SK-N-SH (cell line): ENCODE measurements at regions not wholly inside any gene's neighbourhood (a gene's known extent, or its start where the extent isn't known, plus 50 kb on each side); places are given as distances from the start of the nearest gene placed in this dataset.

Source experiments
- CTCF ChIA-PET: fragments of 300-600, 350-600 bp; formaldehyde crosslinking; extraction: SDS; loops from one replicate; lab custom pipeline; 2021; lab: Yijun Ruan, JAX
- POLR2A ChIA-PET: fragments of 350-600 bp; sonication (Branson Sonifier 250); formaldehyde crosslinking; extraction: SDS; loops from one replicate; lab custom pipeline; 2020; ENCODE audit warnings: antibody characterized with exemption, inconsistent platforms; lab: Yijun Ruan, JAX
- DNase-seq: peaks from one replicate; pipeline ENCODE4 v3.0.0; 2012
- H2AFZ ChIP-seq: fragments of 200-600 bp; sonication (generic); 2 replicates; pipeline ENCODE4 v1.8.1; 2016; ENCODE audit warnings: antibody characterized with exemption, mild to moderate bottlenecking, low read depth
- H3F3A ChIP-seq: fragments of 200-600 bp; sonication (generic); replicated peaks from 2 replicates; pipeline ENCODE3; 2016; ENCODE audit warnings: antibody characterized with exemption, mild to moderate bottlenecking; ENCODE audit not compliant: insufficient read depth
- H3K27ac ChIP-seq, 2 experiments: fragments of 200-500 bp in 1 of 2; fragments of 200-600 bp in 1 of 2; sonication (Bioruptor generic) in 1 of 2; sonication (generic), shearing (Covaris generic) in 1 of 2; 2 replicates each; pipeline versions ENCODE4 v1.5.1 to v1.6.1; 2014 to 2016; ENCODE audit warnings: low read depth in 2 of 2, inconsistent platforms in 1 of 2, low read length in 1 of 2, mild to moderate bottlenecking in 1 of 2, mixed read lengths in 1 of 2
- H3K27me3 ChIP-seq: fragments of 200-600 bp; sonication (generic), shearing (Covaris generic); 2 replicates; pipeline ENCODE4 v1.6.1; 2016; ENCODE audit warnings: mixed run types; ENCODE audit not compliant: insufficient read depth
- H3K36me3 ChIP-seq, 2 experiments: fragments of 200-500 bp in 1 of 2; fragments of 200-600 bp in 1 of 2; sonication (Bioruptor generic) in 1 of 2; sonication (generic) in 1 of 2; replicated peaks in 1 of 2; 2 replicates each; pipeline versions ENCODE3 to v1.5.1; 2014 to 2016; ENCODE audit warnings: low read length in 1 of 2, mild to moderate bottlenecking in 1 of 2; ENCODE audit not compliant: insufficient read depth in 2 of 2, control insufficient read depth in 1 of 2
- H3K4me1 ChIP-seq, 2 experiments: fragments of 200-500 bp in 1 of 2; fragments of 200-600 bp in 1 of 2; sonication (Bioruptor generic) in 1 of 2; sonication (generic), shearing (Covaris generic) in 1 of 2; 2 replicates each; pipeline versions ENCODE4 v1.5.1 to v1.6.1; 2014 to 2016; ENCODE audit warnings: low read depth in 1 of 2, low read length in 1 of 2, mixed run types in 1 of 2; ENCODE audit not compliant: insufficient read depth in 2 of 2, control insufficient read depth in 1 of 2
- H3K4me2 ChIP-seq: fragments of 200-600 bp; sonication (generic), shearing (Covaris generic); 2 replicates; pipeline ENCODE4 v1.6.1; 2017; ENCODE audit warnings: mixed run types
- H3K4me3 ChIP-seq, 2 experiments: fragments of 200-500 bp in 1 of 2; fragments of 200-600 bp in 1 of 2; sonication (Bioruptor generic) in 1 of 2; sonication (generic), shearing (Covaris generic) in 1 of 2; 2 replicates each; pipeline versions ENCODE4 v1.5.1 to v1.8.1; 2014 to 2016; ENCODE audit warnings: low read depth in 2 of 2, inconsistent platforms in 1 of 2, low read length in 1 of 2, mild to moderate bottlenecking in 1 of 2, mixed read lengths in 1 of 2, moderate library complexity in 1 of 2
- H3K79me2 ChIP-seq: fragments of 200-600 bp; sonication (generic); 2 replicates; pipeline ENCODE4 v1.8.1; 2017; ENCODE audit warnings: mild to moderate bottlenecking; ENCODE audit not compliant: insufficient read depth
- H3K9ac ChIP-seq: fragments of 200-600 bp; sonication (generic); 2 replicates; pipeline ENCODE4 v1.6.1; 2017; ENCODE audit warnings: mixed run types
- H3K9me2 ChIP-seq: fragments of 200-600 bp; sonication (generic); 2 replicates; pipeline ENCODE4 v1.6.1; 2017; ENCODE audit warnings: mixed run types
- H3K9me3 ChIP-seq: fragments of 200-600 bp; sonication (generic); 2 replicates; pipeline ENCODE4 v1.6.1; 2017; ENCODE audit warnings: mixed run types, mild to moderate bottlenecking, moderate library complexity
- H4K20me1 ChIP-seq: fragments of 200-600 bp; sonication (generic); 2 replicates; pipeline ENCODE4 v1.6.1; 2017; ENCODE audit warnings: mild to moderate bottlenecking, mixed run types; ENCODE audit not compliant: insufficient read depth
- ELF1 ChIP-seq: IDR thresholded peaks from 2 replicates; pipeline ENCODE4 v1.4.0; 2012
- EP300 ChIP-seq, 2 experiments: IDR thresholded peaks; 2 replicates each; pipeline versions ENCODE4 v1.4.0 to v1.6.1; 2012; ENCODE audit warnings: borderline replicate concordance in 1 of 2, low read depth in 1 of 2, low read length in 1 of 2
- EZH2phosphoT487 ChIP-seq: fragments of 200-600 bp; sonication (generic); IDR thresholded peaks from 2 replicates; pipeline ENCODE4 v1.6.1; 2017; ENCODE audit warnings: low read depth, mixed run types, mild to moderate bottlenecking, antibody characterized with exemption, moderate library complexity, borderline replicate concordance
- FOXJ3 ChIP-seq: sonication (generic); formaldehyde crosslinking; IDR thresholded peaks from 2 replicates; pipeline ENCODE4 v1.5.1; 2020; ENCODE audit warnings: mild to moderate bottlenecking, missing genetic modification reagents
- GABPA ChIP-seq: IDR thresholded peaks from 2 replicates; pipeline ENCODE4 v1.4.0; 2012; ENCODE audit warnings: low read depth, mild to moderate bottlenecking
- GATA2 ChIP-seq: sonication (generic); formaldehyde crosslinking; IDR thresholded peaks from 2 replicates; pipeline ENCODE4 v1.5.0; 2020; ENCODE audit warnings: mild to moderate bottlenecking, missing genetic modification reagents
- MEF2A ChIP-seq: IDR thresholded peaks from 2 replicates; pipeline ENCODE4 v1.4.0; 2012; ENCODE audit warnings: low read depth, borderline replicate concordance
- NRF1 ChIP-seq: IDR thresholded peaks from 2 replicates; pipeline ENCODE4 v1.6.1; 2012; ENCODE audit warnings: low read depth, mild to moderate bottlenecking, low read length
- SMC3 ChIP-seq: IDR thresholded peaks from 2 replicates; pipeline ENCODE4 v1.6.1; 2012; ENCODE audit warnings: low read depth, low read length, improper control_type of control experiment
- TAF1 ChIP-seq: IDR thresholded peaks from 2 replicates; pipeline ENCODE4 v1.6.1; 2012; ENCODE audit warnings: low read depth, mild to moderate bottlenecking, low read length, moderate library complexity, borderline replicate concordance
- WGBS: methylation state at CpG from one replicate; pipeline ENCODE4 v1.1.6; 2017; ENCODE audit warnings: low lambda C conversion rate; 5-methylcytosine and 5-hydroxymethylcytosine counted together
- TF ChIP-seq, protein P1 (sequence below): fragments of 150-350 bp; IDR thresholded peaks from 2 replicates; pipeline ENCODE4 v1.6.1; 2016; ENCODE audit warnings: mild to moderate bottlenecking, low read depth, low read length
- TF ChIP-seq, protein P2 (sequence below): IDR thresholded peaks from 2 replicates; pipeline ENCODE4 v1.6.1; 2012; ENCODE audit warnings: mild to moderate bottlenecking, low read depth, low read length, moderate library complexity
- TF ChIP-seq, protein P3 (sequence below): IDR thresholded peaks from 2 replicates; pipeline ENCODE4 v1.4.0; 2012; ENCODE audit warnings: low read depth, borderline replicate concordance
- TF ChIP-seq, protein P4 (sequence below): IDR thresholded peaks from 2 replicates; pipeline ENCODE4; 2012
- TF ChIP-seq, protein P5 (sequence below): fragments of 150-350 bp; IDR thresholded peaks from 2 replicates; pipeline ENCODE4 v1.6.1; 2017; ENCODE audit warnings: antibody characterized with exemption, low read length, low read depth, borderline replicate concordance
- TF ChIP-seq, protein P6 (sequence below): IDR thresholded peaks from 2 replicates; pipeline ENCODE4 v1.4.0; 2012; ENCODE audit warnings: low read depth, borderline replicate concordance

DNA sequence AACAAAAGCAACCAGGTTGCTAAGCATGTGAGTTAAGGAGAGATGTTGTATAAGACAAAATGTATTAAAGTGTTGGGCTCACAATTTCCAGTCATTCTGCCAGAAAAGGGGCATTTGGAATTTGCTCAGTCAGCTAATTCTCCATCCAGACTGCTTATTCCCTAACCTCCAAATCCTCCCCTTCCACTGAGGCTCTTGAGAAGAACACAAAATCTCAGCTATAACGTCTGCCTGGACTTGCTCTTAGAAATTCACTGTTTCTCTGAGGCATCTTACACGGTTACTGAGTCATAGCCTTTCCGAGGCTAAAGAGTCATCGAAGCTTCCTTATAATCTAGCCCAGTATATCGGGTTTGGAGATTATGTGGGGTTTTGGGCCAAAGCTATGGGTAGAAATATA lies 548.2 kb upstream of the ADGRL4 start:
- no peaks in the 10 kb centered on the region for H3K36me3 ChIP-seq
- no peak overlapping the region for H3K4me2 ChIP-seq
- DNase-seq: no peak
- no peak overlapping the region for H3K27ac ChIP-seq
- TF ChIP-seq, protein P1, sequence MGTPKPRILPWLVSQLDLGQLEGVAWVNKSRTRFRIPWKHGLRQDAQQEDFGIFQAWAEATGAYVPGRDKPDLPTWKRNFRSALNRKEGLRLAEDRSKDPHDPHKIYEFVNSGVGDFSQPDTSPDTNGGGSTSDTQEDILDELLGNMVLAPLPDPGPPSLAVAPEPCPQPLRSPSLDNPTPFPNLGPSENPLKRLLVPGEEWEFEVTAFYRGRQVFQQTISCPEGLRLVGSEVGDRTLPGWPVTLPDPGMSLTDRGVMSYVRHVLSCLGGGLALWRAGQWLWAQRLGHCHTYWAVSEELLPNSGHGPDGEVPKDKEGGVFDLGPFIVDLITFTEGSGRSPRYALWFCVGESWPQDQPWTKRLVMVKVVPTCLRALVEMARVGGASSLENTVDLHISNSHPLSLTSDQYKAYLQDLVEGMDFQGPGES: no peak
- TF ChIP-seq ELF1 (no peak), EP300 (IDR thresholded peaks at IDR 0.05; ENCODE audit: borderline replicate concordance in 1 of 2, low read depth in 1 of 2, low read length in 1 of 2) (no peak), SMC3 (no peak), EZH2phosphoT487 (no peak)
- H3K27me3 ChIP-seq: no peaks in the 10 kb centered on the region
- H3F3A ChIP-seq: no peaks in the 10 kb centered on the region
- no peaks in the 10 kb centered on the region for H4K20me1 ChIP-seq
- ChIA-PET CTCF (no interaction called here), POLR2A (no interaction called here)
- H3K4me1 ChIP-seq: no peaks in the 10 kb centered on the region
- no peaks in the 10 kb centered on the region for H3K79me2 ChIP-seq
- no peaks in the 10 kb centered on the region for H3K9me3 ChIP-seq
- WGBS: 70% methylated on average over 5 of the region's 5 CpGs
- no peaks in the 10 kb centered on the region for H3K9me2 ChIP-seq
- no peak overlapping the region for H3K9ac ChIP-seq
- H3K4me3 ChIP-seq: no peak overlapping the region
- H2AFZ ChIP-seq: no peak overlapping the region

DNA sequence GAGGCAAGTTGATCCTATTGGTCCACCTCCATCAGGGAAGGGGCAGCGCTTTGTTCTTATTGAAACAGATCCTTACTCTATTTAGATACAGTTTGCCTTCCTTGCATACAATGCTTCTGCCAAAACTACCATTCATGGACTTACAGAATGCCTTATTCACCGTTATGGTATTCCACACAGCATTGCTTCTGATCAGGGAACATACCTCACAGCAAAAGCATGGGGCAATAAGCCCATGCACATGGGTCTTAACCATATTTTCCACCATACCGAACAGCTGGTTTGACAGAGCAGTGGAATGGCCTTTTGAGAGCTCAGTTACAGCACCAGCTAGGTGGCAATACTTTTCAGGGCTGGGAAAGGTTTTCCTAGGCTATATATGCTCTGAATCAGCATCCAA lies 544.8 kb upstream of the ADGRL4 start:
- Histone ChIP-seq H3F3A (no peaks in the 10 kb centered on the region), H3K4me3 (no peak overlapping the region), H3K36me3 (no peaks in the 10 kb centered on the region), H2AFZ (no peak overlapping the region), H4K20me1 (no peaks in the 10 kb centered on the region), H3K9ac (no peak overlapping the region), H3K4me2 (no peak overlapping the region), H3K27ac (no peak overlapping the region), H3K9me2 (no peaks in the 10 kb centered on the region), H3K27me3 (no peaks in the 10 kb centered on the region), H3K9me3 (no peaks in the 10 kb centered on the region), H3K4me1 (no peaks in the 10 kb centered on the region), H3K79me2 (no peaks in the 10 kb centered on the region)
- CTCF ChIA-PET: interaction anchor here (1.2 kb wide), 1 partner anchor 17 kb away, joined by 3 read pairs; no protein-coding TSS in a partner anchor
- POLR2A ChIA-PET: no interaction called here
- DNase-seq: no peak
- WGBS: 45% methylated on average over 3 of the region's 3 CpGs
- TF ChIP-seq, protein P2, sequence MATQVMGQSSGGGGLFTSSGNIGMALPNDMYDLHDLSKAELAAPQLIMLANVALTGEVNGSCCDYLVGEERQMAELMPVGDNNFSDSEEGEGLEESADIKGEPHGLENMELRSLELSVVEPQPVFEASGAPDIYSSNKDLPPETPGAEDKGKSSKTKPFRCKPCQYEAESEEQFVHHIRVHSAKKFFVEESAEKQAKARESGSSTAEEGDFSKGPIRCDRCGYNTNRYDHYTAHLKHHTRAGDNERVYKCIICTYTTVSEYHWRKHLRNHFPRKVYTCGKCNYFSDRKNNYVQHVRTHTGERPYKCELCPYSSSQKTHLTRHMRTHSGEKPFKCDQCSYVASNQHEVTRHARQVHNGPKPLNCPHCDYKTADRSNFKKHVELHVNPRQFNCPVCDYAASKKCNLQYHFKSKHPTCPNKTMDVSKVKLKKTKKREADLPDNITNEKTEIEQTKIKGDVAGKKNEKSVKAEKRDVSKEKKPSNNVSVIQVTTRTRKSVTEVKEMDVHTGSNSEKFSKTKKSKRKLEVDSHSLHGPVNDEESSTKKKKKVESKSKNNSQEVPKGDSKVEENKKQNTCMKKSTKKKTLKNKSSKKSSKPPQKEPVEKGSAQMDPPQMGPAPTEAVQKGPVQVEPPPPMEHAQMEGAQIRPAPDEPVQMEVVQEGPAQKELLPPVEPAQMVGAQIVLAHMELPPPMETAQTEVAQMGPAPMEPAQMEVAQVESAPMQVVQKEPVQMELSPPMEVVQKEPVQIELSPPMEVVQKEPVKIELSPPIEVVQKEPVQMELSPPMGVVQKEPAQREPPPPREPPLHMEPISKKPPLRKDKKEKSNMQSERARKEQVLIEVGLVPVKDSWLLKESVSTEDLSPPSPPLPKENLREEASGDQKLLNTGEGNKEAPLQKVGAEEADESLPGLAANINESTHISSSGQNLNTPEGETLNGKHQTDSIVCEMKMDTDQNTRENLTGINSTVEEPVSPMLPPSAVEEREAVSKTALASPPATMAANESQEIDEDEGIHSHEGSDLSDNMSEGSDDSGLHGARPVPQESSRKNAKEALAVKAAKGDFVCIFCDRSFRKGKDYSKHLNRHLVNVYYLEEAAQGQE: no peak
- TF ChIP-seq MEF2A (no peak), FOXJ3 (no peak), GATA2 (CRISPR knock-in tag) (no peak), NRF1 (no peak), TAF1 (no peak), GABPA (no peak), EZH2phosphoT487 (no peak)
- TF ChIP-seq, protein P3, sequence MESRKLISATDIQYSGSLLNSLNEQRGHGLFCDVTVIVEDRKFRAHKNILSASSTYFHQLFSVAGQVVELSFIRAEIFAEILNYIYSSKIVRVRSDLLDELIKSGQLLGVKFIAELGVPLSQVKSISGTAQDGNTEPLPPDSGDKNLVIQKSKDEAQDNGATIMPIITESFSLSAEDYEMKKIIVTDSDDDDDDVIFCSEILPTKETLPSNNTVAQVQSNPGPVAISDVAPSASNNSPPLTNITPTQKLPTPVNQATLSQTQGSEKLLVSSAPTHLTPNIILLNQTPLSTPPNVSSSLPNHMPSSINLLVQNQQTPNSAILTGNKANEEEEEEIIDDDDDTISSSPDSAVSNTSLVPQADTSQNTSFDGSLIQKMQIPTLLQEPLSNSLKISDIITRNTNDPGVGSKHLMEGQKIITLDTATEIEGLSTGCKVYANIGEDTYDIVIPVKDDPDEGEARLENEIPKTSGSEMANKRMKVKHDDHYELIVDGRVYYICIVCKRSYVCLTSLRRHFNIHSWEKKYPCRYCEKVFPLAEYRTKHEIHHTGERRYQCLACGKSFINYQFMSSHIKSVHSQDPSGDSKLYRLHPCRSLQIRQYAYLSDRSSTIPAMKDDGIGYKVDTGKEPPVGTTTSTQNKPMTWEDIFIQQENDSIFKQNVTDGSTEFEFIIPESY: no peak
- TF ChIP-seq, protein P1: no peak
- TF ChIP-seq, protein P4, sequence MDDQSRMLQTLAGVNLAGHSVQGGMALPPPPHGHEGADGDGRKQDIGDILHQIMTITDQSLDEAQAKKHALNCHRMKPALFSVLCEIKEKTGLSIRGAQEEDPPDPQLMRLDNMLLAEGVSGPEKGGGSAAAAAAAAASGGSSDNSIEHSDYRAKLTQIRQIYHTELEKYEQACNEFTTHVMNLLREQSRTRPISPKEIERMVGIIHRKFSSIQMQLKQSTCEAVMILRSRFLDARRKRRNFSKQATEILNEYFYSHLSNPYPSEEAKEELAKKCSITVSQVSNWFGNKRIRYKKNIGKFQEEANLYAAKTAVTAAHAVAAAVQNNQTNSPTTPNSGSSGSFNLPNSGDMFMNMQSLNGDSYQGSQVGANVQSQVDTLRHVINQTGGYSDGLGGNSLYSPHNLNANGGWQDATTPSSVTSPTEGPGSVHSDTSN: no peak
- TF ChIP-seq, protein P5, sequence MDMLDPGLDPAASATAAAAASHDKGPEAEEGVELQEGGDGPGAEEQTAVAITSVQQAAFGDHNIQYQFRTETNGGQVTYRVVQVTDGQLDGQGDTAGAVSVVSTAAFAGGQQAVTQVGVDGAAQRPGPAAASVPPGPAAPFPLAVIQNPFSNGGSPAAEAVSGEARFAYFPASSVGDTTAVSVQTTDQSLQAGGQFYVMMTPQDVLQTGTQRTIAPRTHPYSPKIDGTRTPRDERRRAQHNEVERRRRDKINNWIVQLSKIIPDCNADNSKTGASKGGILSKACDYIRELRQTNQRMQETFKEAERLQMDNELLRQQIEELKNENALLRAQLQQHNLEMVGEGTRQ: no peak
- TF ChIP-seq, protein P6, sequence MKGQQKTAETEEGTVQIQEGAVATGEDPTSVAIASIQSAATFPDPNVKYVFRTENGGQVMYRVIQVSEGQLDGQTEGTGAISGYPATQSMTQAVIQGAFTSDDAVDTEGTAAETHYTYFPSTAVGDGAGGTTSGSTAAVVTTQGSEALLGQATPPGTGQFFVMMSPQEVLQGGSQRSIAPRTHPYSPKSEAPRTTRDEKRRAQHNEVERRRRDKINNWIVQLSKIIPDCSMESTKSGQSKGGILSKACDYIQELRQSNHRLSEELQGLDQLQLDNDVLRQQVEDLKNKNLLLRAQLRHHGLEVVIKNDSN: no peak
